Heart right ventricle (tissue), 16 donors: ENCODE measurements at regions not wholly inside any gene's neighbourhood (a gene's known extent, or its start where the extent isn't known, plus 50 kb on each side); places are given as distances from the start of the nearest gene placed in this dataset.

ENCODE experiments used
- ATAC-seq, 8 donors: fragments of 200-7000 bp; cut with Tn5 transposase; one replicate each; pipeline ENCODE4 v1.9.1; 2020; ENCODE audit warnings: mild to moderate bottlenecking in 8 of 8, moderate library complexity in 8 of 8, moderate number of reproducible peaks in 1 of 8
- DNase-seq, 2 donors: peaks; one replicate each; pipeline ENCODE4 v3.0.0-alpha.2; 2020
- H3K27ac ChIP-seq, 10 donors: fragments of 200-600 bp; sonication (generic) in 2 of 10; one replicate each; pipeline versions ENCODE4 v1.5.0 to v1.8.0; 2020 to 2022; ENCODE audit warnings: mild to moderate bottlenecking in 3 of 10
- H3K27me3 ChIP-seq, 7 donors: fragments of 200-600 bp; one replicate each; pipeline ENCODE4 v1.8.0; 2021 to 2022; ENCODE audit warnings: mild to moderate bottlenecking in 2 of 7
- H3K36me3 ChIP-seq, 9 donors: fragments of 200-600 bp; sonication (generic) in 1 of 9; one replicate each; pipeline versions ENCODE4 v1.5.0 to v1.8.0; 2020 to 2022; ENCODE audit warnings: mild to moderate bottlenecking in 2 of 9
- H3K4me1 ChIP-seq, 9 donors: fragments of 200-600 bp; sonication (generic) in 1 of 9; one replicate each; pipeline versions ENCODE4 v1.5.0 to v1.8.0; 2020 to 2022; ENCODE audit warnings: mild to moderate bottlenecking in 4 of 9
- H3K4me3 ChIP-seq, 10 donors: fragments of 200-600 bp; sonication (generic) in 2 of 10; one replicate each; pipeline versions ENCODE4 v1.5.0 to v1.8.0; 2020 to 2022; ENCODE audit warnings: mild to moderate bottlenecking in 7 of 10, moderate library complexity in 2 of 10
- H3K9me3 ChIP-seq, 11 donors: fragments of 200-600 bp in 10 of 11; sonication (generic) in 2 of 11; one replicate each; pipeline versions ENCODE4 v1.5.0 to v1.8.0; 2013 to 2022; ENCODE audit warnings: mild to moderate bottlenecking in 2 of 11, control low read depth in 1 of 11, moderate library complexity in 1 of 11
- CTCF ChIP-seq, 9 donors: fragments of 200-600 bp; sonication (generic) in 2 of 9; IDR thresholded peaks; one replicate each; pipeline versions ENCODE4 v1.5.0 to v1.8.0; 2021 to 2022; ENCODE audit warnings: antibody characterized with exemption in 9 of 9, mild to moderate bottlenecking in 5 of 9, moderate library complexity in 1 of 9
- WGBS, 2 donors: extraction: QIAGEN DNeasy Blood & Tissue Kit; methylation state at CpG; one replicate each; pipeline ENCODE4 v1.1.7; 2013; ENCODE audit warnings: inconsistent platforms in 1 of 2; 5-methylcytosine and 5-hydroxymethylcytosine counted together
- intact Hi-C, 10 donors: fragments of 100-400 bp; cut with DNase I; formaldehyde crosslinking; loops; one replicate each; pipeline versions ENCODE4 v1.11.1 to v1.14.2; 2022
- donor health status: Arrhythmogenic right ventricular cardiomyopathy.
- donor health status: ischemic (EF 13 %, LVEDD 7.1; RV severe dilation, severe dysfunction).
- donor health status: healthy with polysubstance abuse.
- donor health status: DM: no; HTN: yes; CAD: no.
- donor health status: DM: no; HTN: no; CAD: no.
- donor health status: ischemic (EF 25% LVEDD 6.9; RV normal size, moderate dysfunction).
- donor health status: ischemic (EF 25% LVEDD 5.7; RV mildly dilated, moderate dysfunction).
- donor health status: healthy.
- donor health status: DM: yes; HTN: yes; CAD: no.
- donor health status: Ischemic cardiomyopathy.
- donor health status: ischemic (EF 35%, LVEDD 5.7; RV mildly dilated, moderate dysfunction).
- donor health status: nonischemic (EF 11% LVEDD 7.7; RV severe dilation, severe dysfunction).
- donor health status: DM: yes; HTN: yes; CAD: no.
- donor health status: PGD.
- donor health status: ischemic (EF 29% LVEDD 5.4; RV normal size, mild dysfunction).
- donor health status: nonischemic (EF 23%, LVEDD 6.1; RV moderate dilation, normal function).

- H3K4me3 ChIP-seq: no peak overlapping the region
- no peaks in the 10 kb centered on the region for H3K9me3 ChIP-seq
- ATAC-seq: no peak
- DNase-seq: no peak
- no peaks in the 10 kb centered on the region for H3K27me3 ChIP-seq
- no peaks in the 10 kb centered on the region for H3K36me3 ChIP-seq
- intact Hi-C loops: no loop called here
- H3K4me1 ChIP-seq: peaks cover 0 to 35% (median 0%) of the 10 kb centered on the region in 9 donors
- 60 to 77% methylated on average over 2 of the region's 2 CpGs for WGBS, 2 donors
- TF ChIP-seq CTCF (IDR thresholded peaks at IDR 0.05): no peak
- no peak overlapping the region for H3K27ac ChIP-seq
Measured at GRCh38 chr9:79809316-79809876, 237.6 kb downstream of the TLE4 start.

GRCh38 chr9:79807971-79808370 lies 236.2 kb downstream of the TLE4 start:
- Histone ChIP-seq H3K9me3 (no peaks in the 10 kb centered on the region), H3K4me3 (no peak overlapping the region), H3K27ac (no peak overlapping the region), H3K27me3 (no peaks in the 10 kb centered on the region), H3K4me1 (peaks cover 0 to 29% (median 0%) of the 10 kb centered on the region in 9 donors), H3K36me3 (no peaks in the 10 kb centered on the region)
- WGBS, 2 donors: 75 to 97% methylated on average over 2 of the region's 2 CpGs
- DNase-seq: no peak
- intact Hi-C loops: no loop called here
- no peak for ATAC-seq
- no peak for TF ChIP-seq CTCF (IDR thresholded peaks at IDR 0.05)

GRCh38 chr9:79806086-79806485 lies 234.3 kb downstream of the TLE4 start:
- Histone ChIP-seq H3K27ac (no peak overlapping the region), H3K36me3 (no peaks in the 10 kb centered on the region), H3K27me3 (no peaks in the 10 kb centered on the region), H3K4me3 (no peak overlapping the region), H3K9me3 (no peaks in the 10 kb centered on the region), H3K4me1 (peaks cover 0 to 16% (median 0%) of the 10 kb centered on the region in 9 donors)
- no peak for TF ChIP-seq CTCF (IDR thresholded peaks at IDR 0.05)
- DNase-seq (no peak), ATAC-seq (no peak)
- intact Hi-C loops: no loop called here
- WGBS, 2 donors: 72 to 79% methylated on average over 4 of the region's 4 CpGs

- ATAC-seq: no peak
- TF ChIP-seq CTCF (IDR thresholded peaks at IDR 0.05): no peak
- H3K4me3 ChIP-seq: no peak overlapping the region
- peaks cover 0 to 19% (median 7%) of the 10 kb centered on the region in 9 donors for H3K4me1 ChIP-seq
- H3K9me3 ChIP-seq: no peaks in the 10 kb centered on the region
- H3K27me3 ChIP-seq: no peaks in the 10 kb centered on the region
- intact Hi-C loops: loop anchor here in 1 of 10 donors (5.0 kb wide), 1 partner anchor 229 kb away; the partner anchor contains the start of gene TLE4
- H3K27ac ChIP-seq: no peak overlapping the region
- H3K36me3 ChIP-seq: no peaks in the 10 kb centered on the region
- 49 to 55% methylated on average over 3 of the region's 3 CpGs for WGBS, 2 donors
- no peak for DNase-seq
Measured at GRCh38 chr9:79801459-79801858, 229.7 kb downstream of the TLE4 start.
